B cell (primary cell): ENCODE measurements at regions not wholly inside any gene's neighbourhood (a gene's known extent, or its start where the extent isn't known, plus 50 kb on each side); places are given as distances from the start of the nearest gene placed in this dataset.

Source experiments
- CTCF ChIP-seq: fragments of 200-600 bp; IDR thresholded peaks from one replicate; pipeline ENCODE4 v1.8.0; 2022; ENCODE audit warnings: antibody characterized with exemption, mild to moderate bottlenecking
- EZH2 ChIP-seq: IDR thresholded peaks from 2 replicates; pipeline ENCODE4 v1.6.1; 2012; ENCODE audit warnings: borderline replicate concordance, low read depth, mild to moderate bottlenecking, moderate library complexity, low read length; ENCODE audit not compliant: insufficient read depth, poor library complexity, severe bottlenecking

- TF ChIP-seq CTCF (no peak), EZH2 (no peak)
Observed at GRCh38 chr4:183388021-183388420, 56.4 kb upstream of the CDKN2AIP start.
